NCI-H748 treated with DMSO at 0.1 percent for 48 hours (cell line): ENCODE measurements at regions not wholly inside any gene's neighbourhood (a gene's known extent, or its start where the extent isn't known, plus 50 kb on each side); places are given as distances from the start of the nearest gene placed in this dataset.
A peak's percentile ranks its signal among the peaks of the same experiment; 100 is the strongest.
"Not testable (repeated sequence)": the region's sequence is repeated elsewhere in the genome, so short reads cannot be mapped to it uniquely, and the experiment has no call there.

Source experiments
- DNase-seq: peaks from one replicate; lab custom pipeline; 2025; lab: John Stamatoyannopoulos, UW

GRCh38 chr20:58040447-58041290, 187.8 kb downstream of the ANKRD60 start:
- no peak for DNase-seq

GRCh38 chr20:58039274-58040092, 189.0 kb downstream of the ANKRD60 start:
- no peak for DNase-seq

DNA sequence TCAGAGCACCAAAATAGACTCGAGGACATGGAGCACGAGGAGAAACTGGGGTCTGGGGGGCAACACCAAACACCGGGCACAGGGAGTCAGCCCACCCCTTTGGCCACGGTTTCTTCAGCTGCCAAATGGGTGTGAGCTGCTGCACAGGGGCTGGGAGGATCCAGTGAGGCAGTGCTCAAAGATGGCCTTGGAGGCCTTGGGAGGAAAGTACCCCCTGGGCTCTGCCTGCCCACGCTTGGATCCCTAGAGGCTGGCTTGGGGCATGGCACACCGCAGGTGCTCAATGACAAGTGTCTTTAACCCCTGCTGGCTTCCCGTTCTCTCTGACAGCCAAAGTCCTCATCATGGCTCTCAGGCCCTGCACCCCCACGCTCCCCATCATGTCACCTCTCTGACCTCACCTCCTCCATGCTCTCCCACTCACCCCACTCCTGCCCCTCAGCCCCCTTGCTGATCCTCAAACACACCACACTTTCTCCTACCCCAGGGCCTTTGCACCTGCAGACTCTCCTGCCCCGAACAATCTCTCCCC, 190.3 kb downstream of the ANKRD60 start:
- no peak for DNase-seq

DNA sequence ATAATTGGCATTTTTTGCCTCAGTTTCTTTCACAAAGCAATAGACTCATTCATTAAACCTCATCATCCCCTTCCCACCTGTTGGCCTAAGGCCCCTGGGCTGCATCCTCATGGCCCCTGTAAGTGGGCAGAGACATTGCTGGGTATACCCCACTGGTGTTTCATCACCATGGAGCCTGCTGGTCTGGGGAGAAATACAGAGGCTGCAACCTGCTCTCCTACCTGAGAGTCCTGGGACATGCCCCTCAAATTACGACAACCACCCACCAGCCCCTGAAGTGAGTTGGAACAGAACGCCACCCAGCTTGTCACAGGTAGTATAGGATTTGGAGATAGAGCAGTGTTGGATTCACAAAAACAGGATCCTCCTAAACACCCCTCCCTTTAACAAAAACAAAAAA, 190.8 kb downstream of the ANKRD60 start:
- DNase-seq: no peak

GRCh38 chr20:58033026-58033536, 195.4 kb downstream of the ANKRD60 start:
- no peak for DNase-seq

GRCh38 chr20:58032599-58032998, 195.9 kb downstream of the ANKRD60 start:
- DNase-seq: no peak

- DNase-seq: not testable (repeated sequence)
These were observed 197.1 kb downstream of the ANKRD60 start for GRCh38 chr20:58031350-58031749.

- peak; percentile 25 for DNase-seq
These were observed 200.3 kb downstream of the ANKRD60 start for GRCh38 chr20:58028123-58028522.

DNA sequence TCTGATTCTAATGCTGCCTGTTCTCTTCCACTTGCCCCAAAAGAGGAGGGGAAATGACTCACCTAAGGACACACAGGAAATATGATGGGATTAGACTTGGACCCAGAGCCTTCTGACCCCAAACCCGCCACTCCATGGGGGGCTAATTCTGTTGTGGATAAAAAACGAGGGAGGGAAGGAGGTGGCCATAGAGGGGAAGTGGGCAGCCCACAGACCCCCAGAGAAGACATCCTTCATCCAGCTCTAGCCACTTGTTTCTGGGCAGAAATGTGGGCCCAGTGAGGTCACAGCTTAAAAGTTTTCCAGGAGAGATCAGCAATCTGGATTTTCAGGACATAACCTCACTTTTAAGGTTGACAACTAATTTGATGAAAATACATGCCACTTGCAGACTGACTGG, 202.1 kb downstream of the ANKRD60 start:
- no peak for DNase-seq

- no peak for DNase-seq
These were observed 203.2 kb downstream of the ANKRD60 start for GRCh38 chr20:58025233-58025632.

DNA sequence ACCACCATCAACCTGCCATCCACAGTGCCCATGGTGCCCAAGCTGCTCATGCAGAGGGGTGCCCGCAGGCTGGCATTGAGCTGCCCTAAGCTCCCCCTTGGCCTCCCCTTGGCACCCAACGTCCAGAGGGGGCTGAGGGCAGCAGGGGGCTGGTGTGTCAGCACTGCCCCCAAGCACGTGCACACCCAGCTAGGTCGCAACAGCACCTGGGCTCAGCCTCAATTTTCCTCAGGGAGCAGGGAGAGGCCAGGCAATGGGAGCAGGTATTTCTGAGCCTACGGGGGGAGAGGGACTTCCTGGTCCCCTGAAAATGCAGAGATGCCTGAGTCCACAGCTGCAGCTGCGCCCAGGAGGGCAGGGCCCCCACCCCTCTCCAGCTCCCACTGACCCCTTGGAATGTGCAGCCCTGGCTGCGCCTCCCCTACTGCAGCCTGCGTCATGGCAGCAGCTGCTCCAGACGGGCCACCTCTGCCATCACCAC, 204.2 kb downstream of the ANKRD60 start:
- no peak for DNase-seq

GRCh38 chr20:58023781-58024180, 204.7 kb downstream of the ANKRD60 start:
- DNase-seq: no peak

GRCh38 chr20:58023346-58023745, 205.1 kb downstream of the ANKRD60 start:
- no peak for DNase-seq

GRCh38 chr20:58022711-58023110, 205.7 kb downstream of the ANKRD60 start:
- DNase-seq: no peak

- DNase-seq: no peak
These were observed 207.0 kb downstream of the ANKRD60 start for GRCh38 chr20:58021481-58021880.

DNA sequence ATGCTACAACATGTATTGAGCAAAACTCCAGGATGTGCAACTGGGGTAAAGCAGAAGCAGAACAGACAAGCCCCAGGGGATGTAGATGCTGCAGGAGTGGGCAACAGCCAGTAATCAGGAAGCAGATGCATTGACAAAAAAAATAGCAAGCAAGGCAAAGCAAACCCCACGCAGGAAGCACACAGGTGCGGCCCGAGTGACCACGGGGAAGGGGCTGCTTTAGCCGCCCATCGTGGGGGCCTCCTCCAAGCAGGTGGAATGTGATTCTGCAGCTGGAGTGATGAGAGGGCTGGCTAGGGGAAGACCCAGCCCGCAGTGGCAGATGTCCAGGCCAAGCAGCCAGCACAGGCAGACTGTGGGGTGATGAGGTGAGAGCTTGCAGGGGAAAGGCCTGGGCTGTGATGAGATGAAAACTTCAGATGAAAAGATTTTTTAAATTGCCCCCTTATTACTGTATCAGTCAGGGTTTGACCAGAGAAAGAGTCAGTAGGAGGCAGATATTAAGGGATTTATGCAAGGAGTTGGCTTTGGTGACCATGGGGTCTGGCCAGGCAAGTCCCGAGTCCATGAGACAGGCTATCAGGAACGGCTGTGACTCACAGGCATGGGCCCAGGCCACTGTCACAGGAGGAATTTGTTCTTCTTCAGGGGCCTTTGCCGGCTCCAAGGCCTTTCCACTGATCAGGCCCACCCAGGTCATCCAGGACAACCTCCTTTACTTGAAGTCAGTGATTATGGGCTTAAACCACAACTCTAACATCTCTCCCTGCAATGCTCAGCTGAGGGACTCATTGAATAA, 207.6 kb downstream of the ANKRD60 start:
- DNase-seq: no peak

DNA sequence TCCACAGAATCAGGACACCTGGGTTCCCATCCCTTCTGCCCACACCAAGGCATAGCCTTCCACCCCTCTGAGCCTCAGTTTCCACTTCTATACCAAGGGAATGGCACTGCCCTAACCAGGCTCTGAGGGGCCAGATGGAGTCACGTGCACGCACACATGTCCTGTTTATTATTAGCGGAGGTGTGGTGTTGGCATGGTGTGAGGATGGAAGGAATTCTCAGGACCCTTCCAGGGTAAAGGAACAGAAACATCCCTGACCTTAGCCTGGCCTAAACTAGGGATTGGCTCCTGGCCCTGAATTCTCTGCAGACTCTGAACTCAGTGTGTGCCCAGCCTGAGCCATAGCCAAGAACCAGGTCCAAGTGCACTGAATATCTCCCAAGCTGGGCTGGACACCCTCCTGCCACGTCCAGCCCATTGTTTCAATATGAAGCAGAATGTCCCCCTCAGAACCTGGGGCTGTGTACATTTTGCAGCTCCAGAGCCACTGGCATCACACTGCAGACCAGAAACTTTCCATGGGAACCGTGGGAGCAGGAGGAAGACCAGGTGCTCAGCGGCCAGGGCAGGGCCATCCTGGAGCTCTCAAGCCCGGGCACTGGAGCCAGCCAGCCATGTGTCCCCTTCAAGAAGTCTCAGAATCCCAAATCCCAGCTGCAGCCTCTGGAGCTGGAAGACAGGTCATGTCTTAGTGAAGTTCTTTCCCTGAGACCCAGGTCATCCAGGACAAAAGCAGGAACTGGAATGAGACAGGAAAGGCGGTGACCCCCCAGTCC, 208.4 kb downstream of the ANKRD60 start:
- no peak for DNase-seq

GRCh38 chr20:58019027-58019849, 209.2 kb downstream of the ANKRD60 start:
- DNase-seq: no peak

- DNase-seq: no peak
These were observed 209.9 kb downstream of the ANKRD60 start for GRCh38 chr20:58018590-58018989.

GRCh38 chr20:58017970-58018530, 210.4 kb downstream of the ANKRD60 start:
- no peak for DNase-seq
